HCT116 (cell line): ENCODE measurements at regions not wholly inside any gene's neighbourhood (a gene's known extent, or its start where the extent isn't known, plus 50 kb on each side); places are given as distances from the start of the nearest gene placed in this dataset.

Source experiments
- CEBPB ChIP-seq: IDR thresholded peaks from 2 replicates; pipeline ENCODE4 v1.6.1; 2012; ENCODE audit warnings: low read depth
- EZH2 ChIP-seq: fragments of 200-600 bp; sonication (generic); IDR thresholded peaks from 2 replicates; pipeline ENCODE4 v1.6.1; 2017; ENCODE audit warnings: antibody characterized with exemption, mixed run types
- FOSL1 ChIP-seq: IDR thresholded peaks from 2 replicates; pipeline ENCODE4 v1.6.1; 2012; ENCODE audit warnings: low read depth
- TF ChIP-seq, protein P1 (sequence below), 3 experiments: fragments of 200-600 bp in 1 of 3; sonication (generic) in 1 of 3; IDR thresholded peaks in 2 of 3; conservative IDR thresholded peaks in 1 of 3; 2 replicates each; pipeline ENCODE4 v1.5.1; 2012 to 2017; ENCODE audit warnings: low read depth in 2 of 3, low read length in 2 of 3, antibody characterized with exemption in 1 of 3, borderline replicate concordance in 1 of 3, control low read depth in 1 of 3, mild to moderate bottlenecking in 1 of 3, mixed read lengths in 1 of 3, mixed run types in 1 of 3, moderate library complexity in 1 of 3; ENCODE audit not compliant: insufficient read depth in 1 of 3

DNA sequence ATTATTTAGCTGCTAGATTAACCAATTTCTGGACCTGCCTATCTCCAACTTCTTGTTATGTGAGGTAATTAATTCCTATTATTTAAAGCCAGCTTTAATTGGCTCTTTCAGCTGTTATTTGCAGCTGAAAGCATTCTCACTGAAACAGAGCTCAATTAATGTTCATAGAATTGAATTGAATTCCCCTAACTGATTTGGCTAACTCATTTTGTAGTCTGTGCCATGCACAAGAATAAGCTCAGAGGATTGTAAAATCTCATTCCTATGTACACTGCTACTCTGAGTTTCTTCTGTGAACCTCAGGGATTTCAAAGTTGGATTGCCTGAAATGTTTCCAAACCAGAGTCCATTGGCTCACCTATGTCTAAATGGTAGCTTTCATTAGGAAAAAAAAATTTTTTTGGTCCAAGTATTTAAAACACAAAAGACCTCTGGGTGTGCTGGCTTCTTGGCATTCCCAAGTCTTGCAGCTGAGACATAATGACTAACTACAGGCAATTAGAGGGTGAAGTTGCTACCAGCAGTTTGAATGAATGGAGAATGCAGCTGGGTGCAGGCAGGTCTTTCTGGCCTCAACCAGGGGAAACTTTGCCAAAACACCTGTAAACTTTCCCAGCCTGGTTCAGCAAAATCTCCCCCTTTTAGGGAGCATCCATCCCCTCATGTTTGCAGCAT, 134.3 kb downstream of the EDEM1 start:
- TF ChIP-seq, protein P1, sequence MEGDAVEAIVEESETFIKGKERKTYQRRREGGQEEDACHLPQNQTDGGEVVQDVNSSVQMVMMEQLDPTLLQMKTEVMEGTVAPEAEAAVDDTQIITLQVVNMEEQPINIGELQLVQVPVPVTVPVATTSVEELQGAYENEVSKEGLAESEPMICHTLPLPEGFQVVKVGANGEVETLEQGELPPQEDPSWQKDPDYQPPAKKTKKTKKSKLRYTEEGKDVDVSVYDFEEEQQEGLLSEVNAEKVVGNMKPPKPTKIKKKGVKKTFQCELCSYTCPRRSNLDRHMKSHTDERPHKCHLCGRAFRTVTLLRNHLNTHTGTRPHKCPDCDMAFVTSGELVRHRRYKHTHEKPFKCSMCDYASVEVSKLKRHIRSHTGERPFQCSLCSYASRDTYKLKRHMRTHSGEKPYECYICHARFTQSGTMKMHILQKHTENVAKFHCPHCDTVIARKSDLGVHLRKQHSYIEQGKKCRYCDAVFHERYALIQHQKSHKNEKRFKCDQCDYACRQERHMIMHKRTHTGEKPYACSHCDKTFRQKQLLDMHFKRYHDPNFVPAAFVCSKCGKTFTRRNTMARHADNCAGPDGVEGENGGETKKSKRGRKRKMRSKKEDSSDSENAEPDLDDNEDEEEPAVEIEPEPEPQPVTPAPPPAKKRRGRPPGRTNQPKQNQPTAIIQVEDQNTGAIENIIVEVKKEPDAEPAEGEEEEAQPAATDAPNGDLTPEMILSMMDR (IDR thresholded peaks at IDR 0.05 in 2 of 3, conservative IDR thresholded peaks at IDR 0.05 in 1 of 3; ENCODE audit: borderline replicate concordance in 1 of 3, insufficient read depth in 1 of 3, low read depth in 2 of 3, low read length in 2 of 3) = no peak
- TF ChIP-seq EZH2 (no peak), CEBPB (no peak), FOSL1 (no peak)
